ENCODE measurements at regions not wholly inside any gene's neighbourhood (a gene's known extent, or its start where the extent isn't known, plus 50 kb on each side); places are given as distances from the start of the nearest gene placed in this dataset.
A peak's percentile ranks its signal among the peaks of the same experiment; 100 is the strongest.

DNA sequence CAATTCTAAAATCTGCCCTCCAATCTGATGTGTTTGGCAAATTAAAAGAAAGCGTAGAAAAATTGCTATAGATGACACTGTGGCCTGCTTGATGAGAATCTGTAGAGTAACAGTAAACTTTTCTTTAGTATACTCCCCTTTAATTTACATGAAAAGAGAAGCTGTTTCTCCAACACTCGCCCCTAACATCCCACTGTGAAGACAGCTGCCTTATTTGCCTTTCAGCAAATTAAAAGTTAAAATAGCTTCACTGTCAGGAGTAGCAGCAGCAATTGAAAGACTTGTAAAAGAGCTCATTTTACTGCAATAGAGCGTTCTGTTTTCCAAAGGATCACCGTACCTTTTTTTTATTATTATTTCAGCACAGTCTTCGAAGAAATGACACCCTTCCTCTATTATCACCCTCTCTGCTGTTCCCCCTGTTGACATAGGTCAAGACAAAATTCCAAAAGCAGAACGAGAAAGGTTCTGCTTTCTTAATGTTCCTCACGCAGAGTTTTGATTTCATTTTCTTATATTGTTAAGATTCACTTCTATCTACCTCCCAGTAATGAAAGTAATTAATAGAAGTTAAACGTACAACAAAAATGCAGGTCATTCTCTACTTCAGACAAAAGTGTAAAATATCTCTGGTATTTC lies 153.5 kb upstream of the USP15 start:
- in situ Hi-C loops (cut with MboI; ENCODE audit: low sequenced_read_pairs, unreplicated experiment), result no loop called here
- DNase-seq (ENCODE audit: low spot score), result no peak
- TF ChIP-seq, protein P1, sequence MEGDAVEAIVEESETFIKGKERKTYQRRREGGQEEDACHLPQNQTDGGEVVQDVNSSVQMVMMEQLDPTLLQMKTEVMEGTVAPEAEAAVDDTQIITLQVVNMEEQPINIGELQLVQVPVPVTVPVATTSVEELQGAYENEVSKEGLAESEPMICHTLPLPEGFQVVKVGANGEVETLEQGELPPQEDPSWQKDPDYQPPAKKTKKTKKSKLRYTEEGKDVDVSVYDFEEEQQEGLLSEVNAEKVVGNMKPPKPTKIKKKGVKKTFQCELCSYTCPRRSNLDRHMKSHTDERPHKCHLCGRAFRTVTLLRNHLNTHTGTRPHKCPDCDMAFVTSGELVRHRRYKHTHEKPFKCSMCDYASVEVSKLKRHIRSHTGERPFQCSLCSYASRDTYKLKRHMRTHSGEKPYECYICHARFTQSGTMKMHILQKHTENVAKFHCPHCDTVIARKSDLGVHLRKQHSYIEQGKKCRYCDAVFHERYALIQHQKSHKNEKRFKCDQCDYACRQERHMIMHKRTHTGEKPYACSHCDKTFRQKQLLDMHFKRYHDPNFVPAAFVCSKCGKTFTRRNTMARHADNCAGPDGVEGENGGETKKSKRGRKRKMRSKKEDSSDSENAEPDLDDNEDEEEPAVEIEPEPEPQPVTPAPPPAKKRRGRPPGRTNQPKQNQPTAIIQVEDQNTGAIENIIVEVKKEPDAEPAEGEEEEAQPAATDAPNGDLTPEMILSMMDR (IDR thresholded peaks at IDR 0.05; ENCODE audit: borderline replicate concordance, control extremely low read depth, extremely low read depth, insufficient read depth, missing control alignments), result no peak

DNA sequence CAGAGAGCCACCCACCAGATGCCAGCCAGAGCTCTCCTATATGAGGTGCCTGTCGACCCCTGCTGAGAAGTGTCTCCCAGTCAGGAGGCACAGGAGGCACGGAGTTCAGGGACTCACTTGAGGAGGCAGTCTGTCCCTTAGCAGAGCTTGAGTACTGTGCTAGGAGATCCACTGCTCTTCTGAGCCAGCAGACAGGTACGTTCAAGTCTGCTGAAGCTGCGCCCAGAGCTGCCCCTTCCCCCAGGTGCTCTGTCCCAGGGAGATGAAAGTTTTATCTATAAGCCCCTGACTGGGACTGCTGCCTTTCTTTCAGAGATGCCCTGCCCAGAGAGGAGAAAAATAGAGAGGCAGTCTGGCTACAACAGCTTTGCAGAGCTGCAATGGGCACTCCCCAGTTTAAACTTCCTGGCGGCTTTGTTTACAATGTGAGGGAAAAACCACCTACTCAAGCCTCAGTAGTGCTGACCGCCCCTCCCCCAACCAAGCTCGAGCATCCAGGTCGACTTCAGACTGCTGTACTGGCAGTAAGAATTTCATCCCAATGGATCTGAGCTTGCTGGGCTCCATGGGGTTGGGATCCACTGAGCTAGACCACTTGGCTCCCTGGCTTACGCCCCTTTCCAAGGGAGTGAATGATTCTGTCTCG lies 146.7 kb upstream of the USP15 start:
- DNase-seq (ENCODE audit: low spot score), result no peak
- in situ Hi-C loops (cut with MboI; ENCODE audit: low sequenced_read_pairs, unreplicated experiment), result no loop called here
- TF ChIP-seq, protein P1 (IDR thresholded peaks at IDR 0.05; ENCODE audit: borderline replicate concordance, control extremely low read depth, extremely low read depth, insufficient read depth, missing control alignments), result no peak

DNA sequence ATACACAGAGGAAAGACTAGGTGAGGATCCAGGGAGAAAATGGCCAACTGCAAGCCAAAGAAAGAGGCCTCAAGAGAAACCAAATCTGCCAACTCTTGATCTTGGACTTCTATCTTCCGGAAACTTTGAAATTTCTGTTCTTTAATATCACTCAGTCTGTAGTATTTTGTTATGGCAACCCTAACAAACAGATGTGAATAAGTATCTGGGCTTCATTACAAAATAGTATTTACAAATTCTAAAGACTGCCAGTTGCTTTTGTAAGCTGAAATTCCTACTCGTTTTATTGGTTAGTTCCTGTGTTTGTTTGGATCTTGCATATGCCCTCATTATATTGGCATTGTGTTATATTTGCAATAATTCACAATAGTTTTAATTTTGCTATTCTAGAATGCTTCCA lies 143.2 kb upstream of the USP15 start:
- TF ChIP-seq, protein P1 (IDR thresholded peaks at IDR 0.05; ENCODE audit: borderline replicate concordance, control extremely low read depth, extremely low read depth, insufficient read depth, missing control alignments), result no peak
- DNase-seq (ENCODE audit: low spot score), result no peak
- in situ Hi-C loops (cut with MboI; ENCODE audit: low sequenced_read_pairs, unreplicated experiment), result no loop called here

DNA sequence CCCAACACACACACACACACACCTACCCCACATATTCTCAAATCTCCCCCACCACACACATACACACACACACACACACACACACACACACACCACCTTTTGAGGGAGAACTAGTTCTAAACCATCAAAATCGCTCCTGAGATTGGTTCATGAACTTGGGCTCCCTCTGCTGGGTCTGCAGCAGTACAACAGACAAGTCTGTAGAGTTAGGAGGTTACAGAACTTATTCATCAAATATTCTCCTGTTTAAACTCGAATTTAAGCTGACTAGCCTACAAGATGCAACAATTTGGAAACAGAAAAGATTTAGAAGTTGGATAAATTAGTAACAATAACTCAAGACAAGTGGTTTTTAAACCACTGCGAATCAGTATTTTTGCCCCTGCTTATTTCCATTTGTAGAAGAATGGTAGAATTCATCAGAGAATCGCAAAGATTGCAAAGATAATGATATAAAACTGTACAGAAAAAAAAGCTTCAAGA lies 136.4 kb upstream of the USP15 start:
- DNase-seq (ENCODE audit: low spot score), result peak; percentile 6
- TF ChIP-seq, protein P1 (IDR thresholded peaks at IDR 0.05; ENCODE audit: borderline replicate concordance, control extremely low read depth, extremely low read depth, insufficient read depth, missing control alignments), result peak; percentile 79
- in situ Hi-C loops (cut with MboI; ENCODE audit: low sequenced_read_pairs, unreplicated experiment), result no loop called here

DNA sequence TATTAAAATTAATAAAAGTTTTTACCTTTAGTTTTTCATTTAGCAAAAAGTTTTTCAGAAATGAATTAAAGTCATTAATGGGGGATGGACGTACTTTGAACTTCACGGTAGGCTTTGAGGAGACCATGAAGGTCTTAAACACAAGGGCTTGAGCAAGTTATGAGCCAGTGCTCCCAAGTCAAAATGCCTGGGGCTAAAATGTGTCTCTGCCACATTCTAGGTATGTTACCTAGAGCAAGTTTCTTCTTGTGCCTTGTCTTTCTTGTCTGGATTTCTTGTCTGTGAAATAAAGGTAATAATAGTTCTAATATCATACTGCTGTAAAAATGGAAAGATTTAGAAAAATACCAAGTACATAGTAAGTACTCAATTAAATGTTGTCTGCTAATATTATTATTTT lies 132.7 kb upstream of the USP15 start:
- TF ChIP-seq, protein P1 (IDR thresholded peaks at IDR 0.05; ENCODE audit: borderline replicate concordance, control extremely low read depth, extremely low read depth, insufficient read depth, missing control alignments), result no peak
- no peak for DNase-seq (ENCODE audit: low spot score)
- in situ Hi-C loops (cut with MboI; ENCODE audit: low sequenced_read_pairs, unreplicated experiment), result no loop called here

DNA sequence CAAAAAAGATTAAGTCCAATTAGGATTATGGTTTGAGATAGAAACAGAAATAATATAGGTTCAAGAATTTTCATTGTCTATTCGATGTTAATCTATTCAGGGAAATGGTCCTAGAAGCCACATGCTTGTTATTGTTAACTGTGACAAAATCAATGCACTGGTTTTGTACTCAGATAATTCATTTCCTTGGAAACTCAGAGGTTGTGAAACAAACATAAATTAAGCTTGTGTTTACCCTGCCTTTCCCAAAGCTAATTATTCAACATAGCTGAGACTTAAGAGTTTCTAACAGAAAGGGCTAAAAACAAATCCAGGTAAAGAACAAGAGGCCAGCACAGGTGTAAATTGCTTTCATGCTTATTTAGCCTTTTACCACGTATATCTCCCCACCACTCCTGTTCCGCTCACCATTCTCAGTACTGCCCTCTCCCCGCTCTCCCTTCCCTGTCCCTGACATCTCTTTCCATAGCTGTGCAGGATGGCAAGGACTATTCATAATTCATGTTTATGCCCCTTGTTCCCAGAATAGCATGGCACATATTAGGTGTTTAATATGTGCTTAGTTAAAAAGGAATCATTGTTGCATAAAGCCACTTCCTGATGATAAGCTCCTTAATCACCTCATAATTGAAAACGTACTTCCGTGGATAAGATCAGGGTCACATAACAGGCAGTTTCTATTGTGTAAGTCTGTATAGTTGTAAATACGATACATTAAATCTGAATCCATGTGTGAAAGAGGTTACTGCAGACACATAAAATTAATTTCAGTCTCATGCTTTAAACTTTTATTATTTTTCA lies 131.8 kb upstream of the USP15 start:
- TF ChIP-seq, protein P1 (IDR thresholded peaks at IDR 0.05; ENCODE audit: borderline replicate concordance, control extremely low read depth, extremely low read depth, insufficient read depth, missing control alignments), result no peak
- in situ Hi-C loops (cut with MboI; ENCODE audit: low sequenced_read_pairs, unreplicated experiment), result no loop called here
- DNase-seq (ENCODE audit: low spot score), result no peak

Data from GM13976 (cell line).